Lung (tissue), 11 donors: ENCODE measurements at regions not wholly inside any gene's neighbourhood (a gene's known extent, or its start where the extent isn't known, plus 50 kb on each side); places are given as distances from the start of the nearest gene placed in this dataset.

Experiments used
- ATAC-seq: fragments of 200-7000 bp; cut with Tn5 transposase; one replicate; pipeline ENCODE4 v1.9.1; 2020; ENCODE audit warnings: moderate number of reproducible peaks; ENCODE audit not compliant: insufficient read depth, low FRiP score
- DNase-seq, 3 donors: peaks; one replicate each; pipeline ENCODE4 v3.0.0-alpha.2; 2013 to 2017
- H3K27ac ChIP-seq, 2 donors: one replicate each; pipeline ENCODE4 v1.5.1; 2013; ENCODE audit warnings: mild to moderate bottlenecking in 2 of 2, moderate library complexity in 2 of 2, control low read depth in 1 of 2, inconsistent platforms in 1 of 2, low read depth in 1 of 2, low read length in 1 of 2
- H3K27me3 ChIP-seq, 3 donors: one replicate each; pipeline ENCODE4 v1.5.1; 2013; ENCODE audit warnings: low read length in 2 of 3; ENCODE audit not compliant: control insufficient read depth in 3 of 3, insufficient read depth in 3 of 3
- H3K36me3 ChIP-seq, 4 donors: one replicate each; pipeline ENCODE4 v1.5.1; 2013; ENCODE audit warnings: low read length in 4 of 4, mild to moderate bottlenecking in 1 of 4, moderate library complexity in 1 of 4; ENCODE audit not compliant: control insufficient read depth in 4 of 4, insufficient read depth in 4 of 4
- H3K4me1 ChIP-seq, 5 donors: one replicate each; pipeline ENCODE4 v1.5.1; 2013; ENCODE audit warnings: low read length in 5 of 5, mild to moderate bottlenecking in 2 of 5, moderate library complexity in 1 of 5; ENCODE audit not compliant: control insufficient read depth in 5 of 5, insufficient read depth in 5 of 5
- H3K4me3 ChIP-seq: one replicate; pipeline ENCODE4 v1.5.1; 2013; ENCODE audit warnings: mild to moderate bottlenecking, control low read depth, moderate library complexity
- H3K9ac ChIP-seq, 2 donors: one replicate each; pipeline ENCODE4 v1.5.1; 2013; ENCODE audit warnings: low read length in 2 of 2, control low read depth in 1 of 2; ENCODE audit not compliant: insufficient read depth in 1 of 2
- H3K9me3 ChIP-seq, 4 donors: one replicate each; pipeline ENCODE4 v1.5.1; 2013; ENCODE audit warnings: low read length in 3 of 4, mild to moderate bottlenecking in 1 of 4, moderate library complexity in 1 of 4; ENCODE audit not compliant: control insufficient read depth in 4 of 4, insufficient read depth in 3 of 4
- CTCF ChIP-seq: IDR thresholded peaks from 2 replicates; pipeline ENCODE4 v1.5.1; 2012; ENCODE audit warnings: mild to moderate bottlenecking; ENCODE audit errors: control extremely low read depth, extremely low read depth
- WGBS, 2 donors: extraction: QIAGEN DNeasy Blood & Tissue Kit; methylation state at CpG; one replicate each; pipeline ENCODE4 v1.1.7; 2013; 5-methylcytosine and 5-hydroxymethylcytosine counted together
- donor health status: control.
- donor health status: control.
- donor health status: Bipolar disorder and iron deficiency.
- donor health status: healthy.
- donor health status: DM: yes; HTN: yes; CAD: no.

DNA sequence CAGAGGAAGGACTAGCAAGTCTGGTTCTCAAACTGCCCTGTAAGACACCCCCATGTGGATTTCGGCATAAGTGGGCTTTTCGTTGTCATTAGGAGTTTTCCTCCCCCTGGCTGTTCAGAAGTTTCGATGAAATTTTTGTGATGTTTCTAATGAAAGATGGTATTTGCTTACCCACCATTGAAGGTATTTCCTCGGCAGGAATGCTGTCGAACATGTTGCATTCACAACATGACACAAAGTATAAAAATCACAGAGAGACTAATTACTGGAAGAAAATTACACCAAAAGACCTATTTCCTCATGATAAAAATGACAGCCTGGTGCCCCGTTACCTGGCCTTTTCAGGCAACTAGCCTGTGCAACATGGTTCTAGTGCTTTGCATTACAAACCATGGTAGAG, 144.9 kb downstream of the TXNL1 start:
- no peak for DNase-seq
- Histone ChIP-seq H3K36me3 (no peaks in the 10 kb centered on the region), H3K27ac (no peak overlapping the region), H3K9ac (no peak overlapping the region), H3K4me3 (no peak overlapping the region), H3K4me1 (no peaks in the 10 kb centered on the region), H3K9me3 (peaks cover 0 to 5% (median 1%) of the 10 kb centered on the region in 4 donors), H3K27me3 (no peaks in the 10 kb centered on the region)
- TF ChIP-seq CTCF, result no peak
- no peak for ATAC-seq
- WGBS, 2 donors, result 90 to 92% methylated on average over 6 of the region's 6 CpGs

DNA sequence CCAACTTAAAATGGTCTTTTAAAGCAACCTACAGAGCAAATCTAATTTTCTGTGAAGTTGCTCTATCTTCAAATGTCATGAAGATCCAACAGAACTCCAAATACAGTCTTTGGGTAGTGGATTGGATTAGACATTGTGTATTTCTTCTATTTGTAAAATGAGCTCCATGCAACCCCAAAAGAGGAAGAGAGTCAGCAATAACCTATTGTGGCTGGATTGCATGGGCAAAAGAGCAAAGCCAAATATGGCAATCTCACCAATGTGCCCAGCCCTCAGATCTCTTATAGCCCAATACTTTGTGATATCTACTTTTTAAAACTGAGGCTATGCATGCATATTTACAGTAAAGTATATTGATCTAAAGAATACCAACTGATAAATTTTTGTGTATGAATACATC, 146.3 kb downstream of the TXNL1 start:
- ATAC-seq, result no peak
- no peaks in the 10 kb centered on the region for H3K4me1 ChIP-seq
- no peak overlapping the region for H3K27ac ChIP-seq
- no peak for DNase-seq
- no peak for TF ChIP-seq CTCF
- no peak overlapping the region for H3K4me3 ChIP-seq
- no peaks in the 10 kb centered on the region for H3K27me3 ChIP-seq
- H3K9me3 ChIP-seq, result peaks cover 0 to 5% (median 1%) of the 10 kb centered on the region in 4 donors
- no peaks in the 10 kb centered on the region for H3K36me3 ChIP-seq
- H3K9ac ChIP-seq, result no peak overlapping the region

- Histone ChIP-seq H3K27ac (no peak overlapping the region), H3K9ac (no peak overlapping the region), H3K4me3 (no peak overlapping the region), H3K4me1 (no peaks in the 10 kb centered on the region), H3K27me3 (no peaks in the 10 kb centered on the region), H3K9me3 (peaks cover 0 to 3% (median 1%) of the 10 kb centered on the region in 4 donors), H3K36me3 (no peaks in the 10 kb centered on the region)
- TF ChIP-seq CTCF, result no peak
- DNase-seq (no peak), ATAC-seq (no peak)
- 86 to 92% methylated on average over 4 of the region's 4 CpGs for WGBS, 2 donors
These were observed 147.4 kb downstream of the TXNL1 start for GRCh38 chr18:56490942-56491341.

GRCh38 chr18:56489893-56490292, 148.5 kb downstream of the TXNL1 start:
- no peaks in the 10 kb centered on the region for H3K4me1 ChIP-seq
- no peak overlapping the region for H3K27ac ChIP-seq
- 42 to 76% methylated on average over 5 of the region's 5 CpGs for WGBS, 2 donors
- no peaks in the 10 kb centered on the region for H3K27me3 ChIP-seq
- no peak for ATAC-seq
- peaks cover 0 to 2% (median 0%) of the 10 kb centered on the region in 4 donors for H3K9me3 ChIP-seq
- TF ChIP-seq CTCF, result no peak
- no peaks in the 10 kb centered on the region for H3K36me3 ChIP-seq
- H3K9ac ChIP-seq, result no peak overlapping the region
- no peak overlapping the region for H3K4me3 ChIP-seq
- no peak for DNase-seq
